ENCODE measurements at regions not wholly inside any gene's neighbourhood (a gene's known extent, or its start where the extent isn't known, plus 50 kb on each side); places are given as distances from the start of the nearest gene placed in this dataset.

- DNase-seq (ENCODE audit: low read depth): no peak
Observed at GRCh38 chr1:81330521-81330920, 470.2 kb upstream of the ADGRL2 start.

GRCh38 chr1:81330111-81330510, 470.6 kb upstream of the ADGRL2 start:
- no peak for DNase-seq (ENCODE audit: low read depth)

- DNase-seq (ENCODE audit: low read depth): no peak
Observed at GRCh38 chr1:81329041-81329440, 471.7 kb upstream of the ADGRL2 start.

- no peak for DNase-seq (ENCODE audit: low read depth)
Observed at GRCh38 chr1:81327743-81328142, 473.0 kb upstream of the ADGRL2 start.

- no peak for DNase-seq (ENCODE audit: low read depth)
Observed at GRCh38 chr1:81327103-81327710, 473.5 kb upstream of the ADGRL2 start.

GRCh38 chr1:81326212-81326611, 474.5 kb upstream of the ADGRL2 start:
- no peak for DNase-seq (ENCODE audit: low read depth)

- DNase-seq (ENCODE audit: low read depth): no peak
Observed at GRCh38 chr1:81325397-81325796, 475.3 kb upstream of the ADGRL2 start.

- no peak for DNase-seq (ENCODE audit: low read depth)
Observed at GRCh38 chr1:81323862-81324261, 476.9 kb upstream of the ADGRL2 start.

GRCh38 chr1:81317191-81317590, 483.5 kb upstream of the ADGRL2 start:
- no peak for DNase-seq (ENCODE audit: low read depth)

GRCh38 chr1:81314513-81315233, 486.1 kb upstream of the ADGRL2 start:
- DNase-seq (ENCODE audit: low read depth): no peak

GRCh38 chr1:81313289-81313688, 487.4 kb upstream of the ADGRL2 start:
- no peak for DNase-seq (ENCODE audit: low read depth)

- no peak for DNase-seq (ENCODE audit: low read depth)
Observed at GRCh38 chr1:81312272-81312754, 488.4 kb upstream of the ADGRL2 start.

GRCh38 chr1:81310250-81310649, 490.5 kb upstream of the ADGRL2 start:
- DNase-seq (ENCODE audit: low read depth): no peak

GRCh38 chr1:81308191-81308590, 492.5 kb upstream of the ADGRL2 start:
- no peak for DNase-seq (ENCODE audit: low read depth)

GRCh38 chr1:81307786-81308185, 492.9 kb upstream of the ADGRL2 start:
- DNase-seq (ENCODE audit: low read depth): no peak

- peak; percentile 47 for DNase-seq (ENCODE audit: low read depth)
Observed at GRCh38 chr1:81305997-81306452, 494.7 kb upstream of the ADGRL2 start.

GRCh38 chr1:81304187-81304586, 496.5 kb upstream of the ADGRL2 start:
- peak; percentile 31 for DNase-seq (ENCODE audit: low read depth)

GRCh38 chr1:81299892-81300291, 500.8 kb upstream of the ADGRL2 start:
- DNase-seq (ENCODE audit: low read depth): no peak

- DNase-seq (ENCODE audit: low read depth): no peak
Observed at GRCh38 chr1:81298266-81298665, 502.5 kb upstream of the ADGRL2 start.

GRCh38 chr1:81296601-81297000, 504.1 kb upstream of the ADGRL2 start:
- peak; percentile 29 for DNase-seq (ENCODE audit: low read depth)

GRCh38 chr1:81290326-81290725, 510.4 kb upstream of the ADGRL2 start:
- DNase-seq (ENCODE audit: low read depth): no peak

- DNase-seq (ENCODE audit: low read depth): no peak
Observed at GRCh38 chr1:81288689-81289088, 512.0 kb upstream of the ADGRL2 start.

GRCh38 chr1:81287411-81288080, 513.2 kb upstream of the ADGRL2 start:
- DNase-seq (ENCODE audit: low read depth): peak; percentile 18

All from stromal cell of bone marrow (primary cell).